IPS-NIHi11 (cell line): ENCODE measurements at regions not wholly inside any gene's neighbourhood (a gene's known extent, or its start where the extent isn't known, plus 50 kb on each side); places are given as distances from the start of the nearest gene placed in this dataset.
A peak's percentile ranks its signal among the peaks of the same experiment; 100 is the strongest.
"Not testable (repeated sequence)": the region's sequence is repeated elsewhere in the genome, so short reads cannot be mapped to it uniquely, and the experiment has no call there.

Experiments
- DNase-seq: peaks from one replicate; pipeline ENCODE4 v3.0.0; 2012; ENCODE audit warnings: mixed read lengths, low spot score

DNA sequence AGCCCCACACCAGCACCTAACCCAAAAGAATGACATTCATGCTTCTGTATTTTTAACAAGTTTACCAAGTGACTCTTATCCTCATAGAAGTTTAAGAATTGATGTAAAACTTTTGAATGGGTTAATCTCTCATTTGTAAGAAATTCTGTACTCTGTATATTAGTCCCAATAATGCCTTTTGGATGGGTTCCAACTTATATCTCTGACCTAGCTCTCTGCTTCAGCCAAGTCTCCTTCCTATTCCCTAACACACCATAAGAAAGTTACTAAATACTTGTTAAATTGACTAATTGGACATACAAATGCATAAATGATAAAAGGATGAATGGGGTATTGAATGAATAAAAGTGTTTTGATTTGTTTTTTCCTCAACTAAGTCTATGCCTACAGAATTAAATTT lies 557.3 kb downstream of the TMTC2 start:
- no peak for DNase-seq

DNA sequence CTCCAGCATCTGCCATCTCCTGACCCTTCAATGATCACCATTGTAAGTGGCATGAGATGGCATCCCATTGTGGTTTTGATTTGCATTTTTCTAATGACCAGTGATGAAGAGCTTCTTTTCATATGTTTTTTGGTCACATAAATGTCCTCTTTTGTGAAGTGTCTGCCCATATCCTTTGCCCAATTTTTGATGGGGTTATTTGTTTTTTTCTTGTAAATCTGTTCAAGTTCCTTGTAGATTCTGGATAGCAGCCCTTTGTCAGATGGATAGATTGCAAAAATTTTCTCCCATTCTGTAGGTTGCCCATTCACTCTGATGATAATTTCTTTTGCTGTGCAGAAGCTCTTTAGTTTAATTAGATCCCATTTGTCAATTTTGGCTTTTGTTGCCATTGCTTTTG lies 547.3 kb downstream of the TMTC2 start:
- DNase-seq = not testable (repeated sequence)

DNA sequence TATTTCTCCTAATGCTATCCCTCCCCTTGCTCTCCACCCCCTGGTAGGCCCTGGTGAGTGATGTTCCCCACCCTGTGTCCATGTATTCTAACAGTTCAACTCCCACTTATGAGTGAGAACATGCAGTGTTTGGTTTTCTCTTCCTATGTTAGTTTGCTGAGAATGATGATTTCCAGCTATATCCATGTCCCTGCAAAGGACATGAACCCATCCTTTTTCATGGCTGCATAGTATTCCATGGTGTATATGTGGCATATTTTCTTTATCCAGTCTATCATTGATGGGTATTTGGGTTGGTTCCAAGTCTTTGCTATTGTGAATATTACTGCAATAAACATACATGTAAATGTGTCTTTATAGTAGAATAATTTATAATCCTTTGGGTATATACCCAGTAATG lies 540.3 kb downstream of the TMTC2 start:
- not testable (repeated sequence) for DNase-seq

DNA sequence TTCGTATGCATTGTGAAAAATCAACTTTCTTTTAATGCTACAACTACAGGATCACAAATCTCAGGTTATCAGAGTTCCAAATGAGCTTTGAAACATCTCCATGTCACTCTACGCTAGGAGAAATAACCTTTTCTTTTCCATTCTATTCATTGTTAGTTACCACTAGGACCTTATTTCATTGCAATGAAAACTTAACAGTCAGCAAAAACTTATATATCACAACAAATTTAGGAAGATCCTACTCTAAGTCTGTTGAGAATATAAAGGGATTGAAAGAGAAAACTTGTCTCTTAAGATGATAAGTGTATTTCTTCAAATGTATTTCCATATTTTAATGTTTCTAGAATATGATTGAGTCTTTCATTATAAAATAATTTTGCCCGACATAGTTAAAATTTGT lies 539.1 kb downstream of the TMTC2 start:
- no peak for DNase-seq

DNA sequence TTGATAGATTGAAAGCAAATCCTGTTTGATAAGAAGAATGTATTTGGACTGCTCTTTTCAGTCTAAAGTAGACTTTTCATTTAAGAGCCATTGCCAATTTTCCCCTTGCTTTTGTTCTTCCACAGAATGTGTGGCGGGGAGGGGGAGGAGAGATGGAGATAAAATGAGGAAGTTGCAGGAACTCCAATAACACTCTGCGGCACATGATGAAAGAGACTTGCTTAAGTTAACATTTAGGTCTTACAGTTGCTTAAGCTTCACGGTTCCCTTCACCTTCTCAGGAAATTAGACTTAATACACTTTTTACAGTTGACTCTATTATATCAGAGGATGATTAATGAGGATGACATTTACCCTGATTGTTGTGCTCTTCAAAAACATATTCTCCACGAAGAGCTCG lies 537.3 kb downstream of the TMTC2 start:
- DNase-seq = no peak

DNA sequence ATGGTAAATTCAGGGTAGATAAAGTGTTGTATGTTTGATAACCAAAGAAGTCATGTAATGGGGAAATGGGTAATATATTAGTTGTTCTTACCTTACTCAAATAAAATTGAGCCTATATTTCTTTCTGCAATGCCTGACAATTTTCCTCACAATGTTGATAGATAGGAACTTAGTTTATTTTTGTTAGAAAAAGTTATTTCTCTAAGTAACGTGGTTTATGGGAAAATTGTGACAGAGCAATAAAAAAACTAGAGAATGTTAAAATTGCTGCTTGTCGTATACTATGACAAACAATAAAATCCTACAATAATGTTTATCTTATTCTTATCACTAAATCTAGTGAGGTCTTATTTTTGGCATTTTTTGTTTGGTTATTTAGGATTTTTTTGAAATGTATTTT lies 534.1 kb downstream of the TMTC2 start:
- no peak for DNase-seq

DNA sequence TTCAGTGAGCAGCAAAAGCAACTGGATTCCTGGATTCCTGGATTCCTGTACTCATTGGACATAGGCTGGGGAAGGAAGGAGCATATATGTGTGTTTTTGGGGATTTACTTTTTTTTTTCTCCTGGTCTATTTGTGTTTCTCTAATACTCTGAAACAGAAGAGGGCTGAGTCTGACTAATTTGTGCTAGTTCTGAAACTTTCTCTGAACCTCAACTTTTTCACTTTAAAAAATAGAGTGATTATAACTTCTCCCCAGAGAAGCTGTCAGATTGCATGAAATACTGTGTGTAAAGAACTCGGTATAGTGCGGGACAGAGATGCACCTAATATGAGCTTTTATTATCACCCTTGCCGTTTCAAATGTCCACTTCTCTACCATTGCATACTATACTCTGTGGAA lies 529.5 kb downstream of the TMTC2 start:
- no peak for DNase-seq

DNA sequence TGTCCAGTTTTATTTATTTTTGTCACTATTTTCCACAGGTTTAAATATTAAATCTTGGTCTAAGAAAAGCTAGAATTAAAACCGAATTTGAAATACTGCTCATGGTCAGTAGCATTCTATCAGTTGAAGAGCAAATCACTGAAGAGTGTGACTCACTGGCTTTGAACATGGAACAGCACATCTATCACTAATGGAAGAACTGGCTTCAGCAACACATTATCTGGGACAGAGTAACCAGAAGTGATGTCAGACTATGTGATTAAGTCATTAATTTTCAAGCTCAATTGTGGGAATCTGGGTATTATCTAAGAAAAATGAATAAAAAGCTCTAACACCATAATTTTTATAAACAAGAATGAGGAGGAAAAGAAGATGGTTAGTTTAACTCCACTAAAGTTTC lies 527.5 kb downstream of the TMTC2 start:
- DNase-seq = no peak

DNA sequence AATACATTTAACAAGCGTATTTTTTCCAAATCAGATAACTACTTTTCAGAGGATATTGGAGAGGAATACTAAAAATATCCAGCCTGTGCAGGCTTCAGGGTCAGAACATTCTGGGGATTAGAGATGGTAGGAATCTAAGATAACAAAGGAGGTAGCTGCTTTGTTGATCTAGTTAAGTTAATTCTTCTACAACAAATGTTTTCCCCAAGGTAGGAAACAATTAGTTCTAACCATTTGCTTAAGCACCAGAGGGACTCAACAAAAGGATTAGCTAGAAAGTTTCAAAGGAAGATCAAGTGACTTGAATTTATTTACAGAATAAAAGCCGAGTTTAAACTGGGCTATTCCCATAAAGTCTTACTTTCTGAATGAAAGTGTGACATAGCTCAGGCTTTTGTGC lies 524.2 kb downstream of the TMTC2 start:
- peak; percentile 8 for DNase-seq

DNA sequence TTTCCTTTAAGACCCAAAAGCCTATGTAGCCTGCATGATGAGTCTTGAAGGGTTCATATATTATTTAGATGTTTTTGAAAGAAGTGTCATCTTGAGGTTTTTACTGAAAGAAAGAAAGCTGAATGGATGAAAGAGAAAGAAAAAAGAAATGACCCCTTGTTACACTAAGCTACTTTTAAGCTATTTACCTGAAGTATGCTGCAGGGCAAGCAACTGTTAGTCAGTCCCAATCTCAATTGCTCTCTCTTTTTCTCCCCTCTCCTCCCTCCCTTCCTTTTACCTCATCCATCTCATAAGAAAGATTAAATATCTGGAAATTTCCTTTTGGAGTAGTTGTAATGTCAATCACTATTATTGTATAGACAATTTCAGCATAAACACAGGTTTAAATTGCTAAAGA lies 512.4 kb downstream of the TMTC2 start:
- DNase-seq = no peak

DNA sequence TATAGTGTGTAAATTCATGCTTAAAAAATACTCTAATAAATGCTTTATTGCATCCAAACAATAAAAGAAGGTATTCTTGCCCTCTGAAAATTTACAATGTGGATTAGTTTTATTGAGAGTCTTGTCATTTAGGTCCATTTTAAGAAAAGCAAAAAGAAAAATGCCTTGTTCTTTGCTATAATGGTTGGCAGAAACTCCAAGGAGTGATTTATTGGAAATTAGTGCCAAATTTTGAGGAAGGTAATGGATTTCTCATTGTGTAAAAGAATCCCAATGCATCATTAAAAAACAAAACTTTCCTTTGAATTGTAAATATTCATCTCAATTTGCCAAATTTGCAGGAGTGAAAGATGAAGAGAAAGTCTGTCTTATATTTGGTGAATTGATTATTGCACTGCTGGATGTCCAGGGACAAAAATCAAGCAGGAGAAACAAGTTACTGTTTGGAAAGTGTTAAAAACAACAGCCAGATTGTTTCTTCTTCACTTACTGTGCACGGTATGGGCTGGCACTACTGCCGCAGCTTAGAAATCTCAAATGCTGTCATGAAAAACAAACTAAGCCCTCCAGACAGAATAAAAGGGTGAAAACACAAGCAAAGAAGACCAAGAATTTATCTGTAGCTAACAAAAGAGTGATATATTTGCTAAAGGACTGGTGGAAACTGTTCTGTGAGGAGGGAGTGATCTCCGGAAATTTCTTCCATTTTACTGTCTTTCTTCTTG lies 511.7 kb downstream of the TMTC2 start:
- peak; percentile 6 for DNase-seq

DNA sequence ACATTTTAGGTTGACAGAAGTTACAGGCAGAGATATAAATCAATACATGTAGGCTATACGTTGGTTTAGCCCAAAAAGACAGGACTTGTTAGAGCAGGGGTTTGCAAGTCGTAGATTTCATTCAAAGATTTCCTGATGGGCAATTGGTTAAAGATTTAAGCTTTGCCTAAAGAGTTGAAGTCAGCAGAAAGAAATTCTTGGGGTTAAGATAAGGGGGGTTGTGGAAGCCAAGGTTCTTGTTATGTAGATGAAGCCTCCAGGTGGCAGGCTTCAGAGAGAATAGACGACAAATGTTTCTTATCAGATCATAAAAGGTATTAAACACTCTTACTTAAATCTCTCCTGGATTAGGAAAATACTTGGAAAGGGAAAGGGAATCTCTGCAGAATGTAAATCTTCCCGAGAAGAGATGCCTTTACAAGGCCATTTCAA lies 510.8 kb downstream of the TMTC2 start:
- peak; percentile 7 for DNase-seq

DNA sequence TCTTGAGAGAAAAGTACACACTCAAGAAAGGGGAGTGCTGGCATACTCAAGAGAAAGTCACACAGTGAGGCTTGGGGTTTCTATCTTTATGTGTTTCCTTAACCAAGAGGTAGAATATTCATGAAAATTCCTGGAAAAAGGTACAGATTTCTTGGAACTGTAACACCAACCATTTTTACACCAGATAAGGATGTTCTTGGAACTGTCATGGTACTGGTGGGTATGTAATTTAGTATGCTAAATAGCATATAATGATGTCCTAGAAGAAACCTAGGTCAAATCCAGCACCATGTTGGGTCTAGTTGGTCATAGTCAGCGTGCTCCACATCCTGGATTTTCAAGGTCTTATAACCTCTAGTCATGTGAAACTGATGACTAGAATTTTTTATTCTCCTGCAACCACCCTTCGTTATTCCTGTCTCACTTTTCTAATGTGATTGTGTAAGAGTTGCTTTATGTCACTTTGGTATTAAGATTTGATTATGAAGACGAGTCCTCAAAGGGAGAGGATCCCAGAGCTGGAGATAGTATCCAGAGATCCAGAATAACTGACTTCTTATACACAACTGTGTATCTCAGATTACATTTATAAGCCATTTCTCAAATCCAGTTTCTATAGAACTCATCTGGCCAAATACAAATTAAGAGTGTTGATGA lies 510.1 kb downstream of the TMTC2 start:
- DNase-seq = no peak

DNA sequence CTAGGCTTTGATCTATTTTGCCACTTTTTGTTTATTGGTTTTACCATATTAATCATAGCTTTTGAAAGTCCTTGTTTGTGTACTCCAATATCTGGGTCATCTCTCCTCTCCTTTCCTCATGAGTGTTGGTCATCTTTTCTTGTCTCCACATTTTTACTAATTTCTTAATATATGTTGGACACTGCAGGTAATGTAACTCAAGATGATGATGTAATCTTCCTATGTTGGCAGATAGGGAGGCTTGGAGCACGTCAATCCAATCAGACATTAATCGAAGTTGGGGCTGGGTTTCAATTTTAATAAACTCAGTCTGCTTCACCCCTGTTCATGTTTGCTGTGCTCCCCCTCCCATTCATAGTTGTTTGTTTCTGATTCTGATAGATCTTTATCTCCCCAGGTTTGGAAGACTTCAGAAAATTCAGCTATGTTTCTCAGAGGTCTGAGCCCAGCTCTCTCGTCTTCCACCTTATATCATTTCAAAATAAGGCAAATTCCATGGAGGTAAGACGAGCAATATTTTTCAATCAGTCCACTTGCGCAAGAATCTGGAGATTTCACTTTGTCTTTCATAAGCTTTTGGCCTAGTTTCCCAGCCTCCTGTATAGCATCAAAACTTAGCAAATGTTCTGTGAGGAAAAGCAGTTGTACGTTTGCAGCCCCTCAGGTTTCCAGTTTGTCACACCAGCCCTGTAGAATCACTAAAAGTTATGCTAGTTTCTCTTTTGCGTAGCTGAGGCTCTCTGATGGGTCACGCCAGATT lies 504.1 kb downstream of the TMTC2 start:
- no peak for DNase-seq

DNA sequence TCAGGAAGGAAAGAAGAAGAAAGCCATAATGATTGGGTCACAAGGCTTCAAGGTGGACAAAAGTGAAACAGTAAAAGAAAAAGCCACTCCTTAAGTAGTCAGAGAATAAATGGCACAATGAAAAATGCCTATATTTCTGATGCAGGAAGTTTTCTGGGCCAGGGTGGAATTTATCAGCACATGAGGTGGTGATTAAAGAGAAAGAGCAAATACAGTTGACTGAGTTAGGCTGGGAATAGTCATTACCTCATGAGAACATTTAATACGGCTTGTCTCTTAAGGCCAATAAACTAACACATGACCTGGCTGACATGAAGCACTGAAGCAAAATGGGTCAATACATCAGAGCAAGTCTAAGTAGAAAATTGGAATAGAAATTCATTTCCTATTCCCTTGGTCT lies 499.7 kb downstream of the TMTC2 start:
- DNase-seq = no peak

DNA sequence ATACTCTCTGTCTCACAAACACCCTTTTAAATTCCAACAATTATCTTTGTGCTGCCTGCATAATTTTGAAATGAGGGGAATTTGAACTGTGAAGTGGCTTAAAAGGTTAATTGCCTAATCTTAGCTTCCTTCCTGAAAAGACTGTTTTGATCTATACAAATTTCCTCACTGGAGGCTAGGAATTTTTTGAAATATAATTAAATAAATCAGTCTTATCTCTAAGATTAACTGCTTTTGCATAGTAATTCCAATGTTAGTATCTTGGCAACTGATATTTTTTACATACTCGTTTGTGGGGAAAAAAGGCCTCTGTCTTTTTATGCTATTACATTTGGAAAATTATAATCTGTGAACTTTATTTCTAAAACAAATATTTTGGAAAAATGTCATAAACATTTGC lies 498.5 kb downstream of the TMTC2 start:
- no peak for DNase-seq
